HG02973 (cell line): ENCODE measurements at regions not wholly inside any gene's neighbourhood (a gene's known extent, or its start where the extent isn't known, plus 50 kb on each side); places are given as distances from the start of the nearest gene placed in this dataset.

Experiments used
- ATAC-seq: cut with Tn5 transposase; IDR thresholded peaks from one replicate; pipeline ENCODE4 v1.9.1; 2021; ENCODE audit warnings: moderate library complexity; ENCODE audit not compliant: unreplicated experiment

DNA sequence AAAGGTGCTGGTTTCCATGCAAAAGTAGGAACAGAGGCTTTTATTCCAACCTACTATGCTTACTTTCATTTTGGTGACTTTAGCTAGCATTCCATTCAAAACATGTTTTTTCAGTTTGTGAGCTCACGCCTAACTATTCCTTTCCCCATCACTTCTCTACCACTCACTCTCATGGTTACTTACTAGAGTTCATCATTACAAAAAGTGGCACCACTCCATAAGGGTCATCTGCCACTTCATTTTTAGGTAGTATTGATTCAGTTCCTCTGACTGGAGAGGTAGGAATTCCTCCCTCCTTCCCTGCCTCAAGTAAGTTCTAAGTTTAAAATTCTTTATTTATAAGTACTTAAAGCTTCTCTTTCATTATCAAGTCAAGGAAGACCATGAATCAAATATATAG is 543.1 kb downstream of the HTR7 start:
- ATAC-seq, result no peak

DNA sequence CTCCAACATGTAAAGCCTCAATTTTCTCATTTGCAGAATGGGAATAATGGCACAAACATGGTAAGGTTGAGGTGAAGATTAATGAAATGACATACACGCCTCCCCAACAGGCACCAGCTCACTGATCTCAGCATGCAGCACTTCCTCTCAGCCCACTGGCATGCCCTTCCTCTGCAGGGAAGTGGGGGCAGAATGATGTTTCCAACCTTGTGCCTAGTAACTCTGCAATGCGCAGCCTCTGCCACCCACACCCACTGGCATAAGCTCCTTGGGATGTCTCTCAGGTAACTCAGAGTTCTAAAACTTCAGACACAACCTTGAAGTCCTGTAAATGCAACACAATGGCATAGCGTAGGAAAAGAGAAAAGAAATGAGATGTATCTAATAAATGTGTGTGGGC is 540.7 kb downstream of the HTR7 start:
- ATAC-seq, result no peak

DNA sequence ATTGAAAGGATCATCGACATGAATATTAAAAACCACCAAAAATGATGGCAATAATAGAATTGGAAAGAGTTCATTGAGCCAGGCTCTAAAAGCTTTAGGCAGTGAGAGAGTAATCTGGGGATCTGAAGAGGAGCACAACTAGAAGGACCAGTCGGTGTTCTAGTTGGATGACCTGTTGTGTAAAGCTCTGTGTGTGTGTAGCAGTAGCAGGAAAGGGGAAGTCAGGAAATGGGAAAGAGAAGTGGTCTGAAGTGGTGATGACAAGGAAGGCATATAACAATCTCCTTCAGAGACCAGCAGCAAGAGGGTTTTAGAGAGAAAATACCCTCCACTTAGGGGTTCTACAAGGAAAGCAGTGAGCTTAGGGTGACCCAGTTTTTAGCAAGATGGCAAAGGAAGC is 539.2 kb downstream of the HTR7 start:
- ATAC-seq, result no peak

DNA sequence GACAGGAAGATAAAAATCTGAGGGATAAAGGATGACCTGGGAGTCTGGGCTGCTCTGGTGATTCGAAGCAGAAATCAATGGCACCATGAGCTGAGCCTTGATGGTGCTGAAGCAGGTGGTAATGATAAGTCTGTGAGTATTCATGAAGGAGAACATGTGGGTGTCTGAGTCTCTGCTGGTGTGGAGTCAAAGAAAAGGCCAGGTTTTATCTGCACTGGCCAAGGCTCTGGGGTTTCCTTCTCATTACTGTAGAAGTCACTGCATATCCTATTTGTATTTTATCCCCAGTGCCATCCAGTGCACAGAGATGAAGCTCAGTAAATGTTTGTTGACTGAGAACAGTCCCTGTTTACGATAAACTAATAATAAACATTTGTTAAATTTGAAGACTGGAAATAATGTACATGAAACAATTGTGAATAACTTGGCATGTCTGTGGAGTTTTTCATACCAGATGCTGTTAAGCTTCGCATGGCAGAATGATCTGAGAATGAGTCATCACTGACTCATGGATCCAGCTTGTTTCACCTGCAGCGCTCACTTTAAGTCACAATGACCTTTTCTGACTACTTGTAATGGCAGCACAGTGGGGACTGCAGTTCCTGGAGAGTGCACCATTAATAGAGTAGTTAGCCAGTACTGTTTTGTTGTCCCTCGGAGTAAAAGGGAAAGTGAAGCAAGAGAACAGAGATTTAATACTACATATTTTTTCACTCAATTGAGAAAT is 538.5 kb downstream of the HTR7 start:
- ATAC-seq, result peak; percentile 97

DNA sequence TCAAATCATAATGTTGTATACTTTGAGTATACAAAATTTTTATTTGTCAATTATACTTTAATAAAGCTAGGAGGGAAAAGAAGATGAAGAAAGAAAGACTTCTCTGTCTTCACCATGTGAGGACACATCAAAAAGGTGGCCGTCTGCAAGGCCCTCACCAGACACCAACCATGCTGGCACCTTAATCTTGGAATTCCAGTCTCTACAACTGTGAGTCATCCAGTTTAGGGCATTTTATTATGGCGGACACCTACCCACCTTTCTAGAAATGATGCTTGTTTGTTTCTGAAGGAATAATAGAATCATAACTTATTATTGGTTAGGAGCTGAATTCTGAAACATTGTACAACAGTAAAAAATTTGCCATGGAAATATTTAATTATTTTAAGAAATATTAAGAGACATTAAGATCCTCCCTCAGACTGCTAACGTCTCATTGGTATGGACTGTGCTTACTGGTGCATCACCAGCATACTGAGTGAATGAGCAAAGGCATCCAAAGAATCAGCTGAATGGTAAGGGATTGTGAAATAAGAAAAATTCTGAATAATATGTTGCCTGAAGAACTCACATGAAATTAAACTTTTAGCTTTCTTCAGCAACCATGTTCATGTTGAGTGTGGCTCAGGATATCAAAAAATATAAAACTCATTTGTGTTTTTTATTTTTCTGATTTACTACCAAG is 536.6 kb downstream of the HTR7 start:
- ATAC-seq, result no peak

DNA sequence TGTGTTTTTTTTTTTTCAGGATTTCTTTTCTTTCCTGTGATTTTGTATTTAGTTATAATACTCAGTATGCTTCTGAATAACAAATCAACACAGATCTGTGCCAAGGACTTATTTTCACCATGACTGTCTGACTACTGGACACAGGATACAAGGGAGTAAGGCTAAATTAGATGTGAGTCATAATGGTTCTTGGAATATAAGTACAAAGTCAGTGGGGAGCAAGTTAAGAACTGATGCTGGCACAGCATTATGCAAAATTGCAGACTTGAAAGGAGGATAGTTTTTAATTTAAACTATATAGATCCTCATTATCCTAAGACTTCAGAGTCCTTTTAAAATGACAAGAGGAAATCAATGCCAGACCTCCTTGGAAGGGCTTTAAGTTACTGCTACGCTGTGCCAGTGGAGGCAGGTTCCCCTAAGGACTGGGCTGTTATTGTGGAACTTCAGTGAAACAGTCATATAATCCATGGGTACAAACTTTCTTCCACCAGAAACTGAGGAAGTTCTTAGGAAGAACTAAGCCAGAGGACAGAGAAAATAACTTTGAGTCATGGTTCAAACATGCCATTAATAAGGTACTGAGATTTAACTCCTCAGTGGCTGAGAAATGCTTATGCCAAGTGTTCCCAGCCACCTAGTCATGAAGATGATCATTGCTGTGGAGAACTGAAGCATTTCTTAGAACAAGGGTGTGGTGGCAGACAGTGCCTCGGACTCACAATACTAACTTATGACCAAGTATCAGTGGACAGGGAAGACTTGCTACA is 531.2 kb downstream of the HTR7 start:
- ATAC-seq, result no peak

DNA sequence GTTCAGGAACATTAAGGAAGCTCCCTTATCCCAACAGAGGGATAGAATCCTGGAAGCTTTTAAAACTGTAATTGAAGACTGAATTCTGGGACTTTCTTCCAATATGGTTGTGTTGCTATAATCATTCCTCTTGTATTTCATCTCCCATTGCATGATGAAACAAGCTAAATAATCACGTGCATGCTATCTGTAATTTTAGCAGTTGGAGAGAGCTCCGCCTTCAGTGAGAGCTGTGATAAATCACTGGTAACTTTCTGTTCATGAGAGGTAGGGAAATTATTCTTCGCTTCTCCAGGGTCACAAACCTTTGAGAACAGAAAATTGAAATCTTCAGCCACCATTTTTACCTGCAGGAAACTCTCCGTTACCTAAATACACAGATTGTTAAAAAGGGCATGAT is 530.2 kb downstream of the HTR7 start:
- no peak for ATAC-seq

DNA sequence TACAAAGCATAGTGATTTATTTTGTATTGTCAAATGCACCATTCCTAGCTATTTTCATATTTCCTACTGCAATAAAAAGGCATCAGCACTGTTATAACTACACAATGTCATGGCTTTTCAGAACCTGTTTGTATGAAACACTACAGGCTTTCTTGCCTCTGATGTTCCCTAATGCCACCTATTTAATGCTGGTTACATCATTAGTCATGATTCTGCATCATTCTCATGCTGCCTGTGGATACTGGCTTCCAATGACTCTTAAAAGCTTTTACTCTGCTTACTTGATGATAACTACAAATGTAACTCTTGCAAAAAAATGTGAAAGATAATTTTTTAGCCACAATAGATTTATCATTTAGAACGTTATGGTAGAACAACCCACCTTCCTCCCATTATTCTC is 529.4 kb downstream of the HTR7 start:
- no peak for ATAC-seq

DNA sequence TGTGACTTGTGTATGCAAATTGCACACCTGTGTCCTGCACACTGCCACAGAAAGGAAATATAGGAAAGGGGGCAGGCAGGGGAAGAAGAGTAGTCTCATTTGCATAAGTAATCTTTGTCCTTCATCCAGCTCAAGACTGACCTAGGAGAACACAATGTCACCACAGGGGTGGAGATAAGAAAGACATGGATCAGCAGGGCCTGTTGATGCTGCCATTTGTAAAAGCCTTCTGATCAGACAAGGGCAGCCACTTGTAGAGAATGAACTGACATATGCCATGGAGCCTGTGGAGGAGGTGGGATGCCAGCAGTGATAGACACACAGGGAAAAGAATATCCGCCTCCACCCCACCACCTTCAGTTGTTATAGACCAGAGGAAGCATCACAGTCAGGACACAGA is 528.9 kb downstream of the HTR7 start:
- ATAC-seq, result no peak

DNA sequence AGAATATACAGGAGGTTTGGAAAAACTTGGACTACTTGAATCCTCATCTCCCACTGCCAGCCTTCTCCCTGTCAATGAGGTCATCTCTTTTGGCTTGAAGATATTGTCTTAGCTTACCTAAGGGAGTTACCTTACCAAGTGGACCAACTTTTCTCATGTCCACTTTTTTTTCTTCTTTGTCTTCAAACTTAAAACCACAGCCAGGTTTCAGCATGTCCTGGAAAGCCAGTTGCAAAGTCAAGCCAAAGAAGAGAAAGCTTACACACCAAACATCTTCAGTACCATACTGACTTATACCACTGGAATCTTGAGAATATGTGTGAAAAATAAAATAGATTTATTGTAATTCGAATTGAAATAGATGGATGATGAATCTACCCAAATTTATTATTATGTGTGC is 520.5 kb downstream of the HTR7 start:
- ATAC-seq, result no peak

DNA sequence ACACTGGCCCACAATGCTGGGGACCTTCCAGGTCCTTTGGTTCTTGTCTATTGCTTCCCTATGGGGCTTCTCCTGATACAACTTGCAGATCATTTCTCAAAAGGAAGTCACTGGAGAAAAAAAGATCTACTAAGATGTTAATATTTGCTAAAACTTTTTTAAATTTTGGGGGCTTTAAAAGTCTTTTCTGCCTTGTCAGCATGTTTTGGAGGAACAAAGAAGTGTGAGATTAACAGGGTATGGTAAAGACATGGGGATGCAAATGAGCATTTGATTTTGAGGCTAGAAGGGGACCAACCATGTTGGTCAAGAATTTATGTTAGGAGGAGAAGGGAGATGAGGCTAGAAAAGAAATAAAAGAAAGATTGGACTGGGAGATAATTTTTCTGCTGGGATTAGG is 515.4 kb downstream of the HTR7 start:
- ATAC-seq, result no peak

DNA sequence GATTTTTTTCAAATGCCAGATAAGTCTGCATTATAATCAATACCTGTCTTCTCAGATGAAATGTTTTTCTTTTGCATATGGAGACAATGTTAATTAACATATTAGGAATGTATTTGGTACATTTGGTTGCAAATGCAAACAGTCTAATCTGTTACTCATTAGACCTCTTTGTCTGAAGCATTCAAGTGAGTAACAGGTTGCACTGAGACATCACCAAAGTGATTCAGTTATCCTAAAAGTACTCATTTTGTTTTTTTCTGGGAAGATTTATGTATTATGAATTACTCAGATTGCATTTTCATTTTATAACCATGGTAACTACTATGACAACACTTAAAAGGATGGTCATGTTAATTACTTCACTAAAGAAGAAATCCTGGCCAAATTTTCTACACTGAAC is 513.6 kb downstream of the HTR7 start:
- ATAC-seq, result no peak

DNA sequence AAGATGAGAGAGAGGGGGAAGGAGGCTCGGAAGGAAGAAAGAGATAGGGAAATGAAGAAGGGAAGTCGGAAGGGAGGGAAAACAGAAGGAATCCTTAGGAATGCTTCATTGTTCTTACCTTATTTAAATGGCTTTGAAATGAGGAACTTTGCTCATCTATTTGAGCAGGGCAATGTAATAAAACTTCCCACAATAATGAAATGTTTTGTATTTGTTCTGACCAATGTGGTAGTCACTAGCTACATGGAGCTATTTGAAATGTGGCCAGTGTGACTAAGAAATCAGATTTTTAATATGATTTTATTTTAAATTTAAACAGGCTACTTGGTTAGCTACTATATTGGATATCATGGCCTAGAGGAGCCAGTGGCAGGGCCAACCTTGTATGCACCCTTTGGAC is 510.6 kb downstream of the HTR7 start:
- no peak for ATAC-seq

DNA sequence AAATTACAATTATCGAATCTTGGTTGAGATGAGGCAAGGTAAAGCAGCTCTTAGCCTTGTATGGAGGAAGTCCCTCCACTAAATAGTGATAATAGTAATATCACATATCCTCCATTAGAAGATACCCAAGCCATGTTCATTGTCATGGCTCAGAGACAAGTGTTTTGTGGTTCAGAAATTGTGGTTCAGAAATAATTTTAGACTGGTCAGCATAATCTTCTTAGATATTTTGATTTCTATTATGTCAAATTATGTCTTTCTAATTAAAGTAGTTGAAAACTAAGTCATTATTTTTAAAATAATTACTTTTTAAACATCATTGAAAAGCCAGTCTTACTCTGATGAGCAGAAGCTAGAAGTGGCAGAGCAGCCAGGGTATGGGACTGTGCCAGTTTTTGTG is 507.7 kb downstream of the HTR7 start:
- ATAC-seq, result no peak

DNA sequence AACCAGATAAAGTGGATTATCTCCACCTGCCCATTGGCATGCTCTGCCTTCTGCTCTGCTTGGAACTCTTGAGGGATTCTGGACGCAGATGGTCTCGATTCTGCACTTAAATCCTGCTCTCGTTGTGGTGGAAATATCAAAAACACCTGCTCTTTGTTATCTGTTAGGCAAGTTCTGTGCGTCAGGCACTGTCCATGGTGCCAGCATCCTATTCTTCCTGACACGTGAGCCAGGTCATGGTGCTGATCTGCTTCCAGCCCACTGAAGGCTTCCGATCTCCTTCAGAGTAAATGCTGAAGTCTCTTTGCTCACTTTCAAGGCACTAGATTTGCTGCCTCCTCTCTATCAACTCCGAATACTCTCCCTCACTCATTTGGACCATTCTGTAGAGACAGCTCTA is 505.6 kb downstream of the HTR7 start:
- ATAC-seq, result no peak

DNA sequence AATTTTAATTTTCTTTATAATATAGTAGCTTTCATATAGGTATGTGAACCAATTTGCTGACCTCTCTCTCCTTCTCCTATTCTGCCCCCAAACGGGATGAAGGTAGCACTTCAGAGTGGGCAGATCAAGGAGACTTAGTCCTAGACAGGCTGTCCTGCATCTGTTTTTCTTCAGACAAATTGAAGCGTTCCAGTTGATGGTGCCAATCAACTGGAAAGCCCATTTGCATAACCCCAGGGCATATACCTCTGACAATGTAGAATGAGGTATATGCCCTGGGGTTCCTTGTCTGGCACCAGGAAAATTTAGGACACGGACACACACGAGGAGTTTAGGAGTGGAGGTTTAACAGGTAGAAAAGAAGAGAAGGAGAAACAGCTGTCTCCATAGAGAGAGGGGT is 502.9 kb downstream of the HTR7 start:
- ATAC-seq, result no peak

DNA sequence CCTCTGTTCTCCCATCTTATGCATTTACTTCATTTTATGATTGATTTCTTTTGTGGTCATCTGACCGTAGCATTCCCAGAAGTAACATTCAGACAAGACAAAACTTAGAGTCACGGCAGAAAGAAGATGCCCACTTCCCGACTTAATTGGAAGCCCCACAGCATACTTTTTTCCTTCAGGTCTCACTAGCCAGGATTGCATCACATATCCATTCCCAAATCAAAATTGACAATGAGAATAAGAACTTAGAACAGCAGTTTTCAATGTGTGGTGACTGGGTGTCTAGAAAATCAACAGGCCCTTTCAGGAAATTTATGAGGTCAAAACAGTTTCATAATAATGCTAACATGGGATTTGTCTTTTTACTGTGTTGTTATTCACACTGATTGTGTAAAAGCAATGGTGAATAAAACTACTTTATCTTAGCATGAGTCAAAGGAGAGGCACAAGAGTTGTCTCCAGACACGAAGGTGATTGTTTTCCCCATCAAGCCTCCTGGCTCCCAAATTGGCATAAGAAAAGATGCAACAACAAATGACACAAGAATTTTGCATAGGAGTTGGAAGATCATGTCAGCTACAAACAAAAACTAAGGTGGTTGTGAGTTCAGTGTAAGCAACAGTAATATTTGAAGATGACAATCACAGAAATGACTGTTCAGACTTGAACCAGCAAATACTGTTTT is 493.9 kb downstream of the HTR7 start:
- no peak for ATAC-seq

DNA sequence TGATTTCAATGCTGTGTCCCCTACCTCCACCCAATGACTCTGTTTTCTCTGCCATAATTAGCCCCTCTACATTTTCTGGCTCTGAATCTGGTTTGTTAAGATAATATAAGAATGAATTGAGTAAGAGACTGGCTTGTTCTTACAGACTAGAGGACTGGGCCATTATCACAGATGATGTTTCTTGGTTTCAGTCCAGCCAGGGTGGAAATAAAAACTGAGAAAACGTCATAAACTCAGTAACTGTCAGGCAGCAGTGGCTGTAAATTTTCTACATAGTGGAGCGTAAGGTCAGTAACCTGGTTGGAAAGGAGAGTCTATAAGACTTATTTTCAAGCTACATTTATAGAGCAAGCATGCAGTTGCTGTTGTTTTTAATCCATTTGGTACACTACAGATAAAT is 485.4 kb downstream of the HTR7 start:
- ATAC-seq, result no peak

DNA sequence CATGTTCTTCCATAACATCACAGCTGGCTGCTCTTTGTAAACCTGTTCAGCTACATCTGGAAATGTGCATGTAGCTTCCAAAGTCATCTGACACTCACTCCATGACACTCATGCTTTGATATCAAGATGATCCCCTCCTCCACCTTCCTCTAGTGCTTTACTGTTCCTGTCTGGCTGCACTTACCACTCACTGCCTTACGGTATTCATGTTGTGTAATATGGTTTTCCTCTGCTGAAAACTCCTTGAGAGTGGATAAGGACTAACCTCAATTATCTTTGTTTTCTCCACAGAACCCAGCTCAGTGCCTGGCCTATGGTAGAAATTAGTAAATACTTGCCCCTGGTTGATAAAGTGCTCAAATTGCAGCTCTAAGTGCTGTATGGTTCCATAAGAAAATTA is 483.9 kb downstream of the HTR7 start:
- ATAC-seq, result no peak

DNA sequence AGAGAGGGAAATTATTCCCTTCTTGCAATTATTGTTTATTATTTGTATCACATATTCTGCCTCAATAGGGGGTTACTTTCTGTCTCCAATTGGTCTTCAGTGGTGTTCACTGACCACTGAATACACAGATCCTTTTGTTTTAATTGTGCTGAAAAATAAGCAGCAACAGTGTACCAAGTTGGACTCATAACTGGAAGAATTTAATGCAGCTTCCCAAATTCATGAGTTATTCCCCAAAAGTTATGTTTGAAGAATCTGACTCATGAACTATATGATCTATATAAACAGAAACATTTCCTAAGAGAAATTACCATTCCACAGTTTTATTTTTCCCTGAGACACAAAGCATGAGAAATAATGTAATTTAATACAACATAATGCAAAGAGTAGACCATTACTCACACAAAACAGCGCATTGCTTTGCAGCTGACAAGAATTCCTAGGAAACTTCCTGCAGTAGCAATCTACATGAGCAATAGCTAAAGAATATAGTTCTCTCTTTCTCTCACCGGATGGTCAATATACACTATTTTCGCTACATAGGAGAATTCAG is 479.2 kb downstream of the HTR7 start:
- ATAC-seq, result no peak

DNA sequence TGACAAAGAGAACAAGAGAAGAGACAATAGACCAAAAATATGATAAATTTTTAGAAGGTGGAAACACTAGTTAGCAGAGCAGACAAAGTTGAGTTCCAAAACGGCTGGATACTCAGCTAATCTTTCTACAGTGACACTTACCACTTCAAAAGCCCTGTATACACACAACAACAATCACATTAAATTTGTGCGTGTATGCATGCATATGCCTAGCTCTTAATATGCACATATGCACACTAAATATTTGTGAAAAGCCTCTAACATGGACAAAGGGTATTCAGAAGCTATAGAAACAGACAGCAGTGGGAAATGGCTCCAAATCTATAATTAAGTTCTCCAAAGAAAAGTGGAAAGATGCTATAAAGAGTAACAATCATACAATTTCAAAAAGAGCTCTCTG is 476.4 kb downstream of the HTR7 start:
- no peak for ATAC-seq
